ENCODE measurements at regions not wholly inside any gene's neighbourhood (a gene's known extent, or its start where the extent isn't known, plus 50 kb on each side); places are given as distances from the start of the nearest gene placed in this dataset.
A peak's percentile ranks its signal among the peaks of the same experiment; 100 is the strongest.

DNA sequence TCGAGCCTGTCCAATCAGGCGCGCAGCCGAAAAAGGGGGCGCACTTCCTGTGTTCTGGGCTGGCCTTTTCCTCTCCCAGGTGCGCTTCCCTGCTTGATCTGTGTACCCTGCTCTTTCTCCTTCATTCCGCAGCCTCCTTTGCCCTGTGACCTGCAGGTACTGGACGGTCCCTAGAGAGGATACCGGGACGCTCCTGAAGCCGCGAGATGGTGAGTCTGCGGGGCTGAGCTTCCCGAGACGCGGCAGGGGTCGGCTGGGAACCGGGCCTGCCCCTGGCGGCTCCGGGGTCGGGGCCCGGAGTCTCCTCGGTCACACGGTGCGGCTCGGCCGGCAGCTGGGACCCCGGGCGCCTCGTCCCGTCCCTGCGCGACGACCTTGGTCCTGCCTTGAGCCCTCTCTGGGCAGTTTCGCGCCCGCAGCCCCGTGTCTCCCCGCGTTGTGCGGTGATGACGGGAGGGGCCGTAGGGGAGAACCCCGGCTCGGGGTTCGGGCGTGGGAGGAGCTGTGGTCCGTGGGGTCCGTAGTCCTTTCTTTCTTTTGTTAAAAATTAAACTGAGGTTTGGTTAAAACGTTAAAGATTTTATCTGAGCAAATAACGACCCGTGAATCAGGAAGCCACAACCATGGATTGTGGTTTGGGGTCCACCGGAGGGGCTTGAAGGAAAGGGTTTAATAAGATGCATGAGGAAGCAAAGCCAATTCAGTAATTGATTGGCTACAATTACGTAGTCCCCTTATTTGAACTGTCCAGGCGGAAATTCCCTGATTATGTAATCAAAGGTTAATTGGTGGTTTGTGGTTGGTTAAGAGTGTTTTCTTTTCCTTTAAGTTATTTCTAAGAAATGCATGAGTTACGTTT, 172.8 kb upstream of the ZNF267 start (continued):
- TF ChIP-seq ZNF274 (IDR thresholded peaks at IDR 0.05; ENCODE audit: borderline replicate concordance, extremely low read depth, low read length): no peak
- TF ChIP-seq SIX5 (IDR thresholded peaks at IDR 0.05; ENCODE audit: low read depth, low read length): no peak
- TF ChIP-seq, protein P1, sequence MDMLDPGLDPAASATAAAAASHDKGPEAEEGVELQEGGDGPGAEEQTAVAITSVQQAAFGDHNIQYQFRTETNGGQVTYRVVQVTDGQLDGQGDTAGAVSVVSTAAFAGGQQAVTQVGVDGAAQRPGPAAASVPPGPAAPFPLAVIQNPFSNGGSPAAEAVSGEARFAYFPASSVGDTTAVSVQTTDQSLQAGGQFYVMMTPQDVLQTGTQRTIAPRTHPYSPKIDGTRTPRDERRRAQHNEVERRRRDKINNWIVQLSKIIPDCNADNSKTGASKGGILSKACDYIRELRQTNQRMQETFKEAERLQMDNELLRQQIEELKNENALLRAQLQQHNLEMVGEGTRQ (IDR thresholded peaks at IDR 0.05; ENCODE audit: low read length): no peak
- peak; percentile 65 for TF ChIP-seq PHF8 (conservative IDR thresholded peaks at IDR 0.05; ENCODE audit: low read depth, low read length)
